Astrocyte of the cerebellum (primary cell): ENCODE measurements at regions not wholly inside any gene's neighbourhood (a gene's known extent, or its start where the extent isn't known, plus 50 kb on each side); places are given as distances from the start of the nearest gene placed in this dataset.

Source experiments
- DNase-seq: peaks from one replicate; pipeline ENCODE4 v3.0.0-alpha.2; 2011; ENCODE audit warnings: low read depth
- H3K4me3 ChIP-seq: 2 replicates; pipeline ENCODE4 v1.5.1; 2011; ENCODE audit warnings: mild to moderate bottlenecking, low read depth, low read length, moderate library complexity
- CTCF ChIP-seq: IDR thresholded peaks from 2 replicates; pipeline ENCODE4 v1.5.1; 2012; ENCODE audit warnings: low read length, low read depth, moderate library complexity, mild to moderate bottlenecking; ENCODE audit errors: missing control alignments
- in situ Hi-C: cut with HindIII; loops from 2 replicates; pipeline ENCODE4 v1.10.0; 2017; ENCODE audit warnings: low sequenced_read_pairs

- TF ChIP-seq CTCF = no peak
- in situ Hi-C loops = no loop called here
These were observed 539.2 kb downstream of the CDH26 start for GRCh38 chr20:60497298-60498035.

GRCh38 chr20:60500038-60500701, 541.9 kb downstream of the CDH26 start:
- no peak overlapping the region for H3K4me3 ChIP-seq
- TF ChIP-seq CTCF = no peak
- in situ Hi-C loops = no loop called here

More at GRCh38 chr20:60497298-60498035, 539.2 kb downstream of the CDH26 start:
- H3K4me3 ChIP-seq = no peak overlapping the region
- no peak for DNase-seq

GRCh38 chr20:60501048-60501447, 542.8 kb downstream of the CDH26 start:
- in situ Hi-C loops = no loop called here
- DNase-seq = no peak
- TF ChIP-seq CTCF = no peak
- H3K4me3 ChIP-seq = no peak overlapping the region

More at GRCh38 chr20:60500038-60500701, 541.9 kb downstream of the CDH26 start:
- no peak for DNase-seq

- no peak for DNase-seq
- no peak for TF ChIP-seq CTCF
- in situ Hi-C loops = no loop called here
- H3K4me3 ChIP-seq = no peak overlapping the region
These were observed 544.7 kb downstream of the CDH26 start for GRCh38 chr20:60502881-60503280.

GRCh38 chr20:60505423-60505822, 547.2 kb downstream of the CDH26 start:
- no peak for DNase-seq
- in situ Hi-C loops = no loop called here
- TF ChIP-seq CTCF = no peak
- H3K4me3 ChIP-seq = no peak overlapping the region

GRCh38 chr20:60506061-60506460, 547.8 kb downstream of the CDH26 start:
- DNase-seq = no peak
- in situ Hi-C loops = no loop called here
- H3K4me3 ChIP-seq = no peak overlapping the region
- no peak for TF ChIP-seq CTCF
